Uterus (tissue), 3 donors: ENCODE measurements at regions not wholly inside any gene's neighbourhood (a gene's known extent, or its start where the extent isn't known, plus 50 kb on each side); places are given as distances from the start of the nearest gene placed in this dataset.
A peak's percentile ranks its signal among the peaks of the same experiment; 100 is the strongest.

ENCODE experiments used
- DNase-seq, 2 donors: peaks; one replicate each; pipeline ENCODE4 v3.0.0-alpha.2; 2019 to 2020
- H3K27ac ChIP-seq, 2 donors: fragments of 200-600 bp; sonication (generic); 1 replicate in 1 of 2; 2 replicates in 1 of 2; pipeline ENCODE4 v1.5.1; 2016 to 2018
- H3K27me3 ChIP-seq, 2 donors: fragments of 200-600 bp; sonication (generic); one replicate each; pipeline ENCODE4 v1.5.1; 2018 to 2019; ENCODE audit warnings: control low read depth in 1 of 2
- H3K36me3 ChIP-seq, 2 donors: fragments of 200-600 bp; sonication (generic); one replicate each; pipeline ENCODE4 v1.5.1; 2019; ENCODE audit warnings: control low read depth in 1 of 2
- H3K4me1 ChIP-seq, 2 donors: fragments of 200-600 bp; sonication (generic); one replicate each; pipeline ENCODE4 v1.5.1; 2018 to 2019; ENCODE audit warnings: control low read depth in 1 of 2
- H3K4me3 ChIP-seq, 2 donors: fragments of 200-600 bp; sonication (generic); 1 replicate in 1 of 2; 2 replicates in 1 of 2; pipeline ENCODE4 v1.5.1; 2018 to 2019; ENCODE audit warnings: mild to moderate bottlenecking in 1 of 2
- H3K9me3 ChIP-seq, 2 donors: fragments of 200-600 bp; sonication (generic); one replicate each; pipeline ENCODE4 v1.5.1; 2019; ENCODE audit warnings: control low read depth in 1 of 2
- CTCF ChIP-seq, 4 experiments: fragments of 200-600 bp in 2 of 4; fragments of 450-650 bp in 2 of 4; sonication (generic) in 2 of 4; IDR thresholded peaks; one replicate each; pipeline ENCODE4 v1.5.1; 2016 to 2019; ENCODE audit warnings: antibody characterized with exemption in 4 of 4, mild to moderate bottlenecking in 2 of 4, moderate library complexity in 1 of 4
- POLR2A ChIP-seq, 2 donors: fragments of 450-650 bp; IDR thresholded peaks; one replicate each; pipeline ENCODE4 v1.6.1; 2016; ENCODE audit warnings: antibody characterized with exemption in 2 of 2, mild to moderate bottlenecking in 1 of 2, moderate library complexity in 1 of 2
- intact Hi-C: fragments of 100-400 bp; cut with DNase I; formaldehyde crosslinking; loops from one replicate; pipeline ENCODE4 v1.15.1; 2023; ENCODE audit warnings: low total_unique reads
- donor health status: DM: yes; HTN: yes; CAD: no.

GRCh38 chr5:96336351-96336985, 96.6 kb downstream of the PCSK1 start:
- intact Hi-C loops = loop anchor here (5.0 kb wide), 1 partner anchor 479 kb away; no protein-coding TSS in a partner anchor
- no peaks in the 10 kb centered on the region for H3K4me1 ChIP-seq
- no peaks in the 10 kb centered on the region for H3K9me3 ChIP-seq
- peak; percentile 76 to 83 (median 80) for TF ChIP-seq CTCF (IDR thresholded peaks at IDR 0.05)
- no peak for TF ChIP-seq POLR2A (IDR thresholded peaks at IDR 0.05)
- no peaks in the 10 kb centered on the region for H3K27me3 ChIP-seq
- no peaks in the 10 kb centered on the region for H3K36me3 ChIP-seq
- H3K27ac ChIP-seq = no peak overlapping the region
- DNase-seq = peak; percentile 42 to 65
- no peak overlapping the region for H3K4me3 ChIP-seq

GRCh38 chr5:96335873-96336272, 97.2 kb downstream of the PCSK1 start:
- Histone ChIP-seq H3K27me3 (no peaks in the 10 kb centered on the region), H3K36me3 (no peaks in the 10 kb centered on the region), H3K4me3 (no peak overlapping the region), H3K9me3 (no peaks in the 10 kb centered on the region), H3K27ac (no peak overlapping the region), H3K4me1 (no peaks in the 10 kb centered on the region)
- no peak for DNase-seq
- intact Hi-C loops = loop anchor here (5.0 kb wide), 1 partner anchor 479 kb away; no protein-coding TSS in a partner anchor
- no peak for TF ChIP-seq CTCF (IDR thresholded peaks at IDR 0.05)
- TF ChIP-seq POLR2A (IDR thresholded peaks at IDR 0.05) = no peak

GRCh38 chr5:96333391-96333790, 99.7 kb downstream of the PCSK1 start:
- Histone ChIP-seq H3K4me3 (no peak overlapping the region), H3K27ac (no peak overlapping the region), H3K9me3 (no peaks in the 10 kb centered on the region), H3K27me3 (no peaks in the 10 kb centered on the region), H3K4me1 (no peaks in the 10 kb centered on the region), H3K36me3 (no peaks in the 10 kb centered on the region)
- no peak for DNase-seq
- intact Hi-C loops = no loop called here
- TF ChIP-seq POLR2A (IDR thresholded peaks at IDR 0.05) (no peak), CTCF (IDR thresholded peaks at IDR 0.05) (no peak)

GRCh38 chr5:96332535-96333366, 100.3 kb downstream of the PCSK1 start:
- Histone ChIP-seq H3K27ac (no peak overlapping the region), H3K9me3 (no peaks in the 10 kb centered on the region), H3K36me3 (no peaks in the 10 kb centered on the region), H3K4me3 (no peak overlapping the region), H3K4me1 (no peaks in the 10 kb centered on the region), H3K27me3 (no peaks in the 10 kb centered on the region)
- no peak for DNase-seq
- TF ChIP-seq POLR2A (IDR thresholded peaks at IDR 0.05) (no peak), CTCF (IDR thresholded peaks at IDR 0.05) (no peak)
- intact Hi-C loops = no loop called here

- no peaks in the 10 kb centered on the region for H3K36me3 ChIP-seq
- intact Hi-C loops = no loop called here
- TF ChIP-seq POLR2A (IDR thresholded peaks at IDR 0.05) (no peak), CTCF (IDR thresholded peaks at IDR 0.05) (no peak)
- no peaks in the 10 kb centered on the region for H3K9me3 ChIP-seq
- H3K27ac ChIP-seq = no peak overlapping the region
- H3K4me3 ChIP-seq = no peak overlapping the region
- no peaks in the 10 kb centered on the region for H3K4me1 ChIP-seq
- H3K27me3 ChIP-seq = no peaks in the 10 kb centered on the region
- no peak for DNase-seq
Observed at GRCh38 chr5:96331681-96332361, 101.2 kb downstream of the PCSK1 start.
